ENCODE measurements at regions not wholly inside any gene's neighbourhood (a gene's known extent, or its start where the extent isn't known, plus 50 kb on each side); places are given as distances from the start of the nearest gene placed in this dataset.

DNA sequence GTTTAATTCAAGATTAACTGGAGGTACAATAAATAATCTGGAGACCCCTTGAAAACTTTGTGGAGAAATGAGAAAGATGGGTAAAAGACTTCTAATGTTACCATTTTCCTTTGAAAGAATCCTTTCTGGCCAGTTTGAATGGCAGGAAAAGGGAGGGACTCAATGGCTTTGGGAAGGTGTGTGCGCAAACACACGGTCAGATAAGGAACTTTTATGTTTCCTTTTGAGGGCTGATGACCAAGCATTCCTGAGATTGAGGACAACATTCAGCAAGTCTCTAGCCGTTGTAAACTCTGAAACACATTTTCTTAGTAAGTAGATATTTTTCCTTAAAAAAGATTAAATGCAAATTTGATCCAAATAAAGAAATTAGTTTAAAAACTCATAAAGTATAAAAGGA is 909.7 kb upstream of the TENM4 start:
- Histone ChIP-seq H3K4me3 (no peak overlapping the region), H3K9me3 (ENCODE audit: control insufficient read depth in 4 of 4, insufficient read depth in 3 of 4, low read length in 3 of 4) (no peaks in the 10 kb centered on the region), H3K27me3 (ENCODE audit: control insufficient read depth in 3 of 3, insufficient read depth in 3 of 3, low read length in 2 of 3) (no peaks in the 10 kb centered on the region), H3K9ac (ENCODE audit: insufficient read depth in 1 of 2, low read length in 2 of 2) (no peak overlapping the region), H3K27ac (ENCODE audit: low read depth in 1 of 2, low read length in 1 of 2) (no peak overlapping the region), H3K36me3 (ENCODE audit: control insufficient read depth in 4 of 4, insufficient read depth in 4 of 4, low read length in 4 of 4) (no peaks in the 10 kb centered on the region), H3K4me1 (ENCODE audit: control insufficient read depth in 5 of 5, insufficient read depth in 5 of 5, low read length in 5 of 5) (no peaks in the 10 kb centered on the region)
- no peak for ATAC-seq (ENCODE audit: insufficient read depth, low FRiP score)
- WGBS, 2 donors, result 27 to 36% methylated on average over 3 of the region's 3 CpGs
- DNase-seq, result peak in 1 of 3 donors; percentile 13
- TF ChIP-seq, protein P1, sequence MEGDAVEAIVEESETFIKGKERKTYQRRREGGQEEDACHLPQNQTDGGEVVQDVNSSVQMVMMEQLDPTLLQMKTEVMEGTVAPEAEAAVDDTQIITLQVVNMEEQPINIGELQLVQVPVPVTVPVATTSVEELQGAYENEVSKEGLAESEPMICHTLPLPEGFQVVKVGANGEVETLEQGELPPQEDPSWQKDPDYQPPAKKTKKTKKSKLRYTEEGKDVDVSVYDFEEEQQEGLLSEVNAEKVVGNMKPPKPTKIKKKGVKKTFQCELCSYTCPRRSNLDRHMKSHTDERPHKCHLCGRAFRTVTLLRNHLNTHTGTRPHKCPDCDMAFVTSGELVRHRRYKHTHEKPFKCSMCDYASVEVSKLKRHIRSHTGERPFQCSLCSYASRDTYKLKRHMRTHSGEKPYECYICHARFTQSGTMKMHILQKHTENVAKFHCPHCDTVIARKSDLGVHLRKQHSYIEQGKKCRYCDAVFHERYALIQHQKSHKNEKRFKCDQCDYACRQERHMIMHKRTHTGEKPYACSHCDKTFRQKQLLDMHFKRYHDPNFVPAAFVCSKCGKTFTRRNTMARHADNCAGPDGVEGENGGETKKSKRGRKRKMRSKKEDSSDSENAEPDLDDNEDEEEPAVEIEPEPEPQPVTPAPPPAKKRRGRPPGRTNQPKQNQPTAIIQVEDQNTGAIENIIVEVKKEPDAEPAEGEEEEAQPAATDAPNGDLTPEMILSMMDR (IDR thresholded peaks at IDR 0.05; ENCODE audit: control extremely low read depth, extremely low read depth), result no peak

DNA sequence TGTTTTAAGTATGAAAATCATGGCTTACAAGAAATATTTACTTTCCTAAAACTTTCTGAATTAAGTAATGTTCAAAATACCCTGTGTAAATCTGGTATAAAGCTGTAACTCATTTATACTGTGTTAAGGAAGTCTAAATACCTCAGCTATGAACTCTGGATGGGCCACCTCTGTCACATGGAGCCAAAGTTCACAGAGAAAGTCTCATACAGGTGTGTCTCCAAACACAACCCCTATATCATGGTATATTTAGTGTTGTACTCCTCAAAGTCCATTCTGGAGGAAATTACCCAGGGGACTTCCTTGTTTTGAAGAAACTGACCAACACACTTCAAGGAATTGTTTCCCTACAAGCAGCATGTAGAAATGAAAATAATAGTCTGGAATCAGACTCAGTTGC is 909.2 kb upstream of the TENM4 start:
- H3K4me3 ChIP-seq, result no peak overlapping the region
- H3K9me3 ChIP-seq (ENCODE audit: control insufficient read depth in 4 of 4, insufficient read depth in 3 of 4, low read length in 3 of 4), result no peaks in the 10 kb centered on the region
- H3K27ac ChIP-seq (ENCODE audit: low read depth in 1 of 2, low read length in 1 of 2), result no peak overlapping the region
- no peaks in the 10 kb centered on the region for H3K36me3 ChIP-seq (ENCODE audit: control insufficient read depth in 4 of 4, insufficient read depth in 4 of 4, low read length in 4 of 4)
- no peaks in the 10 kb centered on the region for H3K27me3 ChIP-seq (ENCODE audit: control insufficient read depth in 3 of 3, insufficient read depth in 3 of 3, low read length in 2 of 3)
- no peak for DNase-seq
- no peak overlapping the region for H3K9ac ChIP-seq (ENCODE audit: insufficient read depth in 1 of 2, low read length in 2 of 2)
- no peaks in the 10 kb centered on the region for H3K4me1 ChIP-seq (ENCODE audit: control insufficient read depth in 5 of 5, insufficient read depth in 5 of 5, low read length in 5 of 5)
- no peak for ATAC-seq (ENCODE audit: insufficient read depth, low FRiP score)
- TF ChIP-seq, protein P1 (IDR thresholded peaks at IDR 0.05; ENCODE audit: control extremely low read depth, extremely low read depth), result no peak

DNA sequence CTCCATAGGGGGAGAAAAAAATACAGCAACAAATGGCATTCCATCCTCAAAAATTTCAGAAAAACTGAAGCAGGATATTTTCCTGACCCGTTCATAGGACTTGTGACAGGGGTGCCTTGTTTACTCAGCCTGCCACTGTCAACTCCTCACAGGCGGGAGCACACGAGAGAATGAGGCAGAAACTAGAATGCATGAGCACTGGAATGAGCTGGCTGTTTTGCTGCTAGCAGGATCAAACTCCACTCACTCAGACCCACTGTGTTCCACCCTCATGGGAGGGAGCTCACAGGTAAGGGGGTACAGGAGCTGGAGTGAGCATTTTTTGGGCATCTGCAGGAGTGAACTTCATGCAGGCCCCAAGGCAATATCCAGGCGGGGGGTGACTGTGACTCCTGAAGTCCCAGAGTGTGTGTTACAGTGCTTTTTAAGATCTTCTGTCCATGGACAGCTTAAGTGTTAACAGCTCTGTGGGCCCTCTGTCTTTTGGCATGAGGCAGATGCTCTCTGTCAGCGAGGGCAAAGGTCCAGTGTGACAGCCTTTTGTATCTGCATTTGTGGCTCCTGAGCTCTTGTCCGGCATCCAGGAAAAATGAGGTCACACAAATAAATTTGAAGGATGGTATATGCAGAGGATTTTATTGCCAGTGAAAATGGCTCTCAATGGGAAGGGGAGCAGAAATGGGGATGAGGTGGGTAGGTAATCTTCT is 905.7 kb upstream of the TENM4 start:
- no peak for ATAC-seq (ENCODE audit: insufficient read depth, low FRiP score)
- TF ChIP-seq, protein P1 (IDR thresholded peaks at IDR 0.05; ENCODE audit: control extremely low read depth, extremely low read depth), result no peak

DNA sequence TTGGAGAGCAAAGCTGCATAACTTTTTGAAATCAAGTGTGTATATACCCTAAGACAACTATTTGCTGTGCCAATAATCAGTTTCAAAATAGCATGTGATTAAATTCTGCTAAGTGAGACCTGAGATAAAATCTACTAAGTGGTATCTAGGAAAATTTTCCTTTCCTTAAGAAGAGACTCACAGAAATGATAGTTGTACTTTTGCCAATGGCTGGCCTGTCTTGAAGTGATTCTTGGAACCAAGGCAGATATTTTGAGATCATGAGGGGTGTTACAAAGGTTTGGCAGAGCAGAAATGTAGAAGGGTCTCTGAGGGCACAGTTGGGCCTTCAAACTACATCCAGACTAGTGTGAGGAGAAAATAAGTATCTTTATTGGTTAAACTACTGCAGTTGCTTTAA is 902.6 kb upstream of the TENM4 start:
- H3K27me3 ChIP-seq (ENCODE audit: control insufficient read depth in 3 of 3, insufficient read depth in 3 of 3, low read length in 2 of 3), result no peaks in the 10 kb centered on the region
- no peaks in the 10 kb centered on the region for H3K4me1 ChIP-seq (ENCODE audit: control insufficient read depth in 5 of 5, insufficient read depth in 5 of 5, low read length in 5 of 5)
- ATAC-seq (ENCODE audit: insufficient read depth, low FRiP score) (no peak), DNase-seq (peak in 2 of 3 donors; percentile 33 to 52)
- TF ChIP-seq, protein P1 (IDR thresholded peaks at IDR 0.05; ENCODE audit: control extremely low read depth, extremely low read depth), result no peak
- no peaks in the 10 kb centered on the region for H3K36me3 ChIP-seq (ENCODE audit: control insufficient read depth in 4 of 4, insufficient read depth in 4 of 4, low read length in 4 of 4)
- no peak overlapping the region for H3K27ac ChIP-seq (ENCODE audit: low read depth in 1 of 2, low read length in 1 of 2)
- no peak overlapping the region for H3K4me3 ChIP-seq
- no peak overlapping the region for H3K9ac ChIP-seq (ENCODE audit: insufficient read depth in 1 of 2, low read length in 2 of 2)
- no peaks in the 10 kb centered on the region for H3K9me3 ChIP-seq (ENCODE audit: control insufficient read depth in 4 of 4, insufficient read depth in 3 of 4, low read length in 3 of 4)

More for the DNA sequence above, 905.7 kb upstream of the TENM4 start:
- 70 to 79% methylated on average over 6 of the region's 6 CpGs for WGBS, 2 donors
- no peaks in the 10 kb centered on the region for H3K36me3 ChIP-seq (ENCODE audit: control insufficient read depth in 4 of 4, insufficient read depth in 4 of 4, low read length in 4 of 4)
- no peaks in the 10 kb centered on the region for H3K9me3 ChIP-seq (ENCODE audit: control insufficient read depth in 4 of 4, insufficient read depth in 3 of 4, low read length in 3 of 4)
- H3K9ac ChIP-seq (ENCODE audit: insufficient read depth in 1 of 2, low read length in 2 of 2), result no peak overlapping the region
- H3K27me3 ChIP-seq (ENCODE audit: control insufficient read depth in 3 of 3, insufficient read depth in 3 of 3, low read length in 2 of 3), result no peaks in the 10 kb centered on the region
- no peaks in the 10 kb centered on the region for H3K4me1 ChIP-seq (ENCODE audit: control insufficient read depth in 5 of 5, insufficient read depth in 5 of 5, low read length in 5 of 5)
- H3K27ac ChIP-seq (ENCODE audit: low read depth in 1 of 2, low read length in 1 of 2), result no peak overlapping the region
- no peak for DNase-seq
- H3K4me3 ChIP-seq, result no peak overlapping the region

All from lung (tissue), 11 donors.